ENCODE measurements at regions not wholly inside any gene's neighbourhood (a gene's known extent, or its start where the extent isn't known, plus 50 kb on each side); places are given as distances from the start of the nearest gene placed in this dataset.

- no peak for DNase-seq (ENCODE audit: low read depth in 3 of 3)
Measured at GRCh38 chr15:46525984-46526725, 891.3 kb downstream of the SQOR start.

GRCh38 chr15:46526726-46527110 lies 891.9 kb downstream of the SQOR start:
- DNase-seq (ENCODE audit: low read depth in 3 of 3) = no peak

- no peak for DNase-seq (ENCODE audit: low read depth in 3 of 3)
Measured at GRCh38 chr15:46543626-46544025, 908.8 kb downstream of the SQOR start.

GRCh38 chr15:46548989-46549388 lies 914.2 kb downstream of the SQOR start:
- DNase-seq (ENCODE audit: low read depth in 3 of 3) = no peak

DNA sequence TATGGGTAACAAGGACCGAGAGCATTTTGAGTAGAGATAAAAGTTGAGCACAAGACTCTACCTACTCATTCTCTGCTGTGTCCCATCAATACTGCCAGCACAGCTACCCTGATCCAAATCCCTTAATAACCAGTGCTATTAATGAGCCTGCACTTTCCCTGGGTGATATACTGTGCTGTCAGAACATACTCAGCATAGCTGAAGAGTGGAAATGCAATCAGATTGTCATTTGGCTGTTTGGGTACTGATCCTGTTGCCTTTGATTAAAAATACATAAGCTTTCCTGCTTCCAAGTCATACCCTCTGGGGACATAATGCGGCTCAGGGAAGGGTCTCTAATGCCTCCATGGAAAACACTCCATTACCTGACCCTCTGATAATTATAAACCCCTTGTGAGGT lies 917.5 kb downstream of the SQOR start:
- no peak for DNase-seq (ENCODE audit: low read depth in 3 of 3)

- no peak for DNase-seq (ENCODE audit: low read depth in 3 of 3)
Measured at GRCh38 chr15:46555547-46555946, 920.7 kb downstream of the SQOR start.

DNA sequence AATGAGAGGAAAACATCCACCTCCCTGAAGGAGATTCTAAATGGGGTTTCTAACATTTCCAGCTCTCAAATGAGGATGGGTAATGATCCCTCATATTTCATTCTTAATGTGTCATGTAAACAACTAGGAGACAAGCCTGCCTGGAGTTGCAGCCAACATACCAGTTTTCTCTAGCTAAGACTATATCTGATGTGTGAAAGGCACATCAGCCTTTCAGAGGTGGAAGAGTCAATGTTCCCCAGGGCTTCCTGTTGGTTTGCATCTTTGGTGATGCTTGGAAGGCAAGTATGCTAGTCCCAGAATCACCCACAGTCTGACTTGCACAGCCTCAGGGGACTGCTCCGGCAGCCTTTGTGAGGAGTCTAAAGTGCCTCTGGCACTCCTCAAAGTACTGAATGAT lies 921.2 kb downstream of the SQOR start:
- no peak for DNase-seq (ENCODE audit: low read depth in 3 of 3)

- no peak for DNase-seq (ENCODE audit: low read depth in 3 of 3)
Measured at GRCh38 chr15:46556559-46557379, 921.9 kb downstream of the SQOR start.

DNA sequence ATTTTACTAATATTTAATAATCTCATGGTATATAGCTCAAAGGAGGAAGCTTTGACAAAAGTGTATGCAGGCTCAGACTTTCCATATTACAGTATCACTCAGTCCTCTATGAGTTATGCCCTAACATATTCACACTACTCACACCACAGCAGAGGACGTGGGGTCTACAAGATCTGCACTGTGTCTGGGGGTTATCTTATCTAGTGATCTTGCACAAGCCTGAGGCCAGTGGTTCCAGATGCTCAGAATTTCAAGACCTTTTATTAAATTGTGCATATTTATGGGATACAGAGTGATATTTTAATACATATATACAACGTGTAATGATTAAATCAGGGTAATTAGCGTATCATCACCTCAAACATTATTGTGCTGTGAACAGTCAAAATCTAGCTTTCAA lies 933.1 kb downstream of the SQOR start:
- DNase-seq (ENCODE audit: low read depth in 3 of 3) = no peak

DNA sequence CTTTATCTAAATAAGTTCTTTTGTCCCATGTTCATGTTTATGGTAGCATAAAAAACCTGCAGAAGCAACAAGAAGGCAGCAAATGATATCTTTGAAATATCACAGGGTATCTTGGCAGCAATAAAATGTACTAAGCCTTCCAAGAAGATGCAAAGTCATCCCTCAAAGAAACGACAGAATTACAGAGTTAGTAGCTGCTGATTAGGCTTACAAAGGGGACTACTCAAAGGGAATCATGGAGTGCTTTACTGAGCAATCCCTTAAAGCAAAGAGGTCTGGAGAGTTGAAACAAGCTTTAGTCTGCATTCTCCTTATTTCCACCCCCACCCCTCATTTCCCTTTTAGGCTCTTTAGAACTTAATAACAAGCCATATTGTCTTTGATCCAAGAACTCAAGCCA lies 935.0 kb downstream of the SQOR start:
- no peak for DNase-seq (ENCODE audit: low read depth in 3 of 3)

DNA sequence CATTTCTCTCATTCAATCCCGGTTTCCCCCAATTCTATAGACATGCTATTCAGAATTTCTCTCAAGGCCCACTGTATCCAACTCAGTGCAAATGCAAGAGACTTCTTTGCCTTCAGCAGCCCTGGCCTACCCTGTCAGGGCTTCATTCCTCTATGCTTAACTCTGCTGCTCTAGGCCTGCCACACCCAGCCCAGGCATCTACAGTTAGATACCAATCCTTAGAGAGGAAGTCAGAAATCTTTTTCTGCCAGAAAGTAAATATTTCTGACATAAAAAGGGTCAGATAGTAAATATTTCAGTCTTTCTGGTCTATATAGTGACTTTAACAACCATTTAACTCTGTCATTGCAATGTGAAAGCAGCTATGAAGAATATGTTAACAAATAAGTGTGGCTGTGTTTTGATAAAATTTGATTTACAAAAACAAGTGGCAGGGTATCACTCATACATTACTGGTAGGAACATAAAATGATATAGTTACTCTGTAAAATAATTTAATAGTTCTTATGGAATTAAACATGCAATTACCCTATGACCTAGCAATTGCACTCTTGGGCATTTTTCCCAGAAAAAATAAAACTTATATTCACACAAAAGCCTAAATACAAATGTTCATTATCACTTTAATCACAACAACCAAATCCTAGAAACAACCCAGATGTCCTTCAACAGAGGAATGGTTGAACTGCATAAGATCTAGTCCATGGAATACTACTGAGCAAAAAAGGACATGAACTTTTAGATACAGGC lies 942.0 kb downstream of the SQOR start:
- DNase-seq (ENCODE audit: low read depth in 3 of 3) = no peak

DNA sequence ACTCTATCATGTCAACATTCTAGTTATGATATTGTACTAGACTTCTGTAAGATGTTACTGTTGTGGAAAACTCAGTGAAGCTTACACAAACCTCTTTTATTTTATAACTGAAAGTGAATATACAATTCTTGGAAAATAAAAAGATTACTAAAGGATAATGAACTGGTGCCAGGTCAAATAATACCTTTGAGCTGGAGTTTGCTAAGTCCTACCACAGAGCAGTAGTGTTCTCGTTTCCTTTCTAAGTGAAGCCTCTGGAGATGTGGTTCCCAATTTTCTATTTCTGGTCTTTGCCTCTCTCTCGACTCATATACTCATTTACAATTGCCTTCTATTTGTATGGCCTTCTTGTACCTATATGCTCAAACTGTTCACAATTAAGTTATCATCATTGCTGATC lies 942.9 kb downstream of the SQOR start:
- no peak for DNase-seq (ENCODE audit: low read depth in 3 of 3)

GRCh38 chr15:46580487-46580886 lies 945.7 kb downstream of the SQOR start:
- DNase-seq (ENCODE audit: low read depth in 3 of 3) = no peak

GRCh38 chr15:46580924-46581323 lies 946.1 kb downstream of the SQOR start:
- no peak for DNase-seq (ENCODE audit: low read depth in 3 of 3)

DNA sequence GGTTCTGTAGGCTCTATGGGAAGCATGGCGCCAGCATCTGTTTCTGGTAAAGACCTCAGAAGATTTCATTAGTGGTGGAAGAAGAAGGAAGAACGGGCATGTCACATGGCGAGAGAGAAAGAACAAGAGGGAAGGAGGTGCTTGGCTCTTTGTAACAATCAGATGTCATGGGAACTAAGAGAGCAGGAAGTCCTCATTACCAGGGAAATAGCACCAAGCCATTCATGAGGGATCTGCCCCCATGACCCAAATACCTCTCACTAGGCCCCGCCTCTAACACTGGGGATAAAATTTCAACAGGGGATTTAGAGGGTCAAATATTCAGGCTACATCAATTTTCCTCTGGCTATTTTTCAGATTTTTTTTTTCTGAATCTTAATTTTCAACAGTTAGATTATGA lies 954.3 kb downstream of the SQOR start:
- DNase-seq (ENCODE audit: low read depth in 3 of 3) = no peak

DNA sequence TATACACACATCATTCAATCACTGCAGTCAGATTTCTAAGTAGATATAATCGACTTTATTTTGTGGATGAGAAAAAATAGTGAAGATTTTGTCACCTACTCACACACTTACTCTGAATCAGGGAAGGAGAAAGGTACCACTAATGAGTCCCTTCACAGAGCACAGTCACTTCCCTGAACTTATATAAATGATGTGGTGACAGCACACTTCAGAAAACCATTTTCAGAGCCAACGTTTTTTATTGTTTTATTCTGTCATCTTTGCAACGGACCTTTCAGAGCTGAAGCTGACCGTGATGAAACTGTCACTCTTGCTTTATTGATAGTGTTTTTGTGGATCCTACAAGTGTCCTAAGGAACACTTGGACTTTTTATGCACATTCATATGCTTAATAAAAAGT lies 956.6 kb downstream of the SQOR start:
- no peak for DNase-seq (ENCODE audit: low read depth in 3 of 3)

DNA sequence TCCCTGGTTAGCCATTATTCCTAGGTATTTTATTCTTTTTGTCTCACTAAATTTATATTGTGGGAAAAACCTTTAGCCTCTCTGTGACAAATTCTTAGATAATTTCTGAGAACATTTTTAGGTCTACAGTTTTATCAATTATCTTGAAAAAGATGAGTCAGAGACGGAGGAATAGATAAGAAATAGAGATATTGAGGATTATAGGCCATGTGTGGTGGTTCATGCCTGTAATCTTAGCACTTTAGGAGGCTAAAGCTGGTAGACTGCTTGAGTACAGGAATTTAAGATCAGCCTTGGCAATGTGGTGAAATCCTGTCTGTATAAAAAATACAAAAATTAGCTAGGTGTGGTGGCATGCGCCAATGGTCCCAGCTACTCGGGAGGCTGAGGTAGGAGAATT lies 960.2 kb downstream of the SQOR start:
- DNase-seq (ENCODE audit: low read depth in 3 of 3) = no peak

GRCh38 chr15:46607077-46607476 lies 972.2 kb downstream of the SQOR start:
- no peak for DNase-seq (ENCODE audit: low read depth in 3 of 3)

DNA sequence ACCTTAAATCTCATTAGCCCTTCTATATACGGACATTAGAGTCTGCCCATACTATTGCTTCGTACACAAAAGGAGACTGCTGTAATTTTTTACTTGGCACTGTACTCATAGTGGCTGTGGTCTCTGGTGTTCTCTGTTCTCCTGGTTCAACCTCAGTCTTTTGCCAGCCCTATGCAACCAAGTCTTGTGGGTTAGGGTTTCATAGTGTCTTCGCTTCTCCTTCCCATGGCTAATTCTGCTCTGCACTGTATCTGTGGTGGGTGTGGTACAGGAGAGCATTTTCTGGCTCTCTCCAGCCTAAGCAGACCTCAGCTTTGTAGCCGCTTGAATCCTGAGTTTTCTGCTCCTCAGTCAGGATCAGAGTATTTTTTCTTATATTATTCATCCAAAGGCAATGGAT lies 981.2 kb downstream of the SQOR start:
- DNase-seq (ENCODE audit: low read depth in 3 of 3) = no peak

DNA sequence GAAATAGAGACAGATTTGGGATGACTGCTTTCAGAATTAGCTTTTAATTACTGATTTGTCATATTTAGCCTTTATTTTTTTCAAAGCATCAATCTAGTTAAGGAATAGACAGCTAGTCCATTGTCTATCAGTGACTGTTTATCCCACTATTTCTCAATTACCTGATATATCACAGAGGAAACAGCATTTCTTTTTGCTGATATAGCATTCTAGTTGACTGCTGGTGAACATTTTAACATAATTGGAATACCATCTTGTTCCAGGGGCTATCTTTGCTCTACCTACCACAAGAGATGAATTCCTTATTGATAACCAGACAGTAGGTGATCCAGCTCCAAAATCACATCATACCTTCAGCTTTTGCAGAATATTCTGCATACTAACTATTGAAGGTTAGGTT lies 982.7 kb downstream of the SQOR start:
- DNase-seq (ENCODE audit: low read depth in 3 of 3) = no peak

GRCh38 chr15:46618984-46619383 lies 984.2 kb downstream of the SQOR start:
- no peak for DNase-seq (ENCODE audit: low read depth in 3 of 3)

GRCh38 chr15:46620392-46621013 lies 985.7 kb downstream of the SQOR start:
- DNase-seq (ENCODE audit: low read depth in 3 of 3) = no peak

Measured in stimulated activated CD4-positive, alpha-beta T cell treated with anti-CD3 and anti-CD28 coated beads, TNF-alpha, amount 100 ng/mL, for 4 hours (primary cell).